ENCODE measurements at regions not wholly inside any gene's neighbourhood (a gene's known extent, or its start where the extent isn't known, plus 50 kb on each side); places are given as distances from the start of the nearest gene placed in this dataset.
"Not testable (repeated sequence)": the region's sequence is repeated elsewhere in the genome, so short reads cannot be mapped to it uniquely, and the experiment has no call there.

DNA sequence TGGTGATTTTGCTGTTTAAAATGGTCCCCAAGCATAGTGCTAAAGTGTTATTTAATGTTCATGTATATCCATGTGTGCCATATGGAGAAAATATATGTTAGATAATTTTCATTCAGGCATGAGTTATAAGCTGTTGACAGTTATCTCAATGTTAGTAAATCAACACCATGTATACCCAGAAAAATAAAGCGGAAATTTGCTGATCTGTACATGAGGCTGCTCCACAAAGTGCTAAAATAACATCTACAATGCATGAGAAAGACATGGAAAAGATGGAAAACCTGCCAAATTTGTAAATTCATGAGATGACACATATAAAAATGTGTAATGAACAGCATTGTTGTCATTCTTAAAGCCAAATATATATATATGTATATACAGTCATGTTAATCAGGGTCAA is 1199.2 kb downstream of the FSCB start:
- DNase-seq (no peak), ATAC-seq (no peak)

DNA sequence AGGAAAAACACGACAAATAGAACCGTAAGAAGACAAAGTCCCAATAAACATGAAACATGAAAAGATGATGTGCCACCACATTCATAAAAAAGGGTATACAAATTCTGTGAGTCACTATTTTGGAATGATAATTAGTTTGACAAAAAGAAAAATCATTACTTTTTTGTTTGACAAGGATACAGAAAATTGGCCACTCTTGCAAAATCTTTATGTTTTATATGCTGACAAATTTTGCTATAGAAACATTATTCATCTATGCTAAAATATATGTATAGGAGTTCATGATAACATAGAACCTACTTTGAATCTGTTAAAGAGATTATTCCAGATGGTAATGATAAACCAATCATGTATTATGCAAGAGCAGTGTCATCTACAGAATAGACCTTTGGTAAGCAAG is 1201.0 kb downstream of the FSCB start:
- DNase-seq, result no peak
- ATAC-seq, result no peak

DNA sequence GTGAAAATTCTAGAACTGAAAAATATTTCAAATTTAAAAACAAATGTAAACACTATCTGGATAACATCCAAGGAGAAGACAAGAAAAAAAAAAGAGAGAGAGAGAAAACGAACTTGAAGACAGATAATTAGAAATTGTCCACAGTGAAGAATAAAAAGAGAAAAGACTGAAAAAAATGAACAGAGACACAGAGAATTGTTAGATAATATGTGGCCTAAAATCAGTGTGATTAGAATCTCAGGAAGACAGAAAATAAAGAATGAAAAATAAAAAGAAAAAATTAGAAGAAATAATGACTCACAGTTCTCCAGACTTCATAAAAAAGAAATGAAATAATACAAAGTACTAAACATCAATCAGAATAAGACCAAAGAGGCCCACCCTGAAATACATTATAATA is 1209.3 kb downstream of the FSCB start:
- DNase-seq, result no peak
- no peak for ATAC-seq

DNA sequence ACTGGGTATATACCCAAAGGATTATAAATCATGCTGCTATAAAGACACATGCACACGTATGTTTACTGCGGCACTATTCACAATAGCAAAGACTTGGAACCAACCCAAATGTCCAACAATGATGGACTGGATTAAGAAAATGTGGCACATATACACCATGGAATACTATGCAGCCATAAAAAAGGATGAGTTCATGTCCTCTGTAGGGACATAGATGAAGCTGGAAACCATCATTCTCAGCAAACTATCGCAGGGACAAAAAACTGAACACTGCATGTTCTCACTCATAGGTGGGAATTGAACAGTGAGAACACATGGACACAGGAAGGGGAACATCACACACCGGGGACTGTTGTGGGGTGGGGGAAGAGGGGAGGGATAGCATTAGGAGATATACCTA is 1211.0 kb downstream of the FSCB start:
- ATAC-seq, DNase-seq: not testable (repeated sequence)

DNA sequence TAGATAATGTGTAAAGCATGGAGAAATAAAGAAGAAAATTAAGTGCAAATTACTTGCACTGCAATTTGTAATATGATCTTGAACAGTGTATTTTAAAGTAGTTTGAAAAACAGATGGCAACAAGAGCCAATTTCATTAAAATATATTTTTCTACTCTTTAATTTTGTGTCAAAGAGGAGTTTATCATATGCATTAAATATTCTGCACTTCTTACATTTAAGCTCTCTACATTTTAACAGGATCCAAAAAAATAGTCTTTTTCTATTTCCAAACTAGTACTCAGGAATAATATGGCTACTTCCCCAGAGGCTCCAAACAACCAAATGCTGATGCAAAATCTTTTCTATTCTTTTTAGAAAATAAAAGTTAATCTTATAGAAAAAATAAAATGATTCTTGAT is 1221.5 kb downstream of the FSCB start:
- no peak for DNase-seq
- no peak for ATAC-seq

DNA sequence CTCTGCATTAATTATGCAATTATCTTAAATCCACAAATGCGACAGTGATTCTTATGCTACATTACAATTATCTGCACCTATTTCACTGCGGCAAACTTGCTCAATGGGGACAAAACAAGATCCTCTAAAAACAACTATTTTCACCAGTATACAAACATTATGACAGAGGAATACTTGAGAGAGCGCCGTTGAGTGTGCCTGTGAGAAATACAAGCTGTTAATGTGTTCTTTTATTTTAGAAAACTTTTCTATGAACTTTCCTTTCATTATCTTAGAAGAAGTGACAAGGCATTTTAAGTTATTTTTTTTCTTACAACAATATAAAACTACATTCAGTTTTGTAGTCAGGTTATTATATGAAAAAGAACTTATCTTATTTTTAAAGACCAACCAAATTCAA is 1247.0 kb downstream of the FSCB start:
- ATAC-seq, result no peak
- DNase-seq, result no peak

DNA sequence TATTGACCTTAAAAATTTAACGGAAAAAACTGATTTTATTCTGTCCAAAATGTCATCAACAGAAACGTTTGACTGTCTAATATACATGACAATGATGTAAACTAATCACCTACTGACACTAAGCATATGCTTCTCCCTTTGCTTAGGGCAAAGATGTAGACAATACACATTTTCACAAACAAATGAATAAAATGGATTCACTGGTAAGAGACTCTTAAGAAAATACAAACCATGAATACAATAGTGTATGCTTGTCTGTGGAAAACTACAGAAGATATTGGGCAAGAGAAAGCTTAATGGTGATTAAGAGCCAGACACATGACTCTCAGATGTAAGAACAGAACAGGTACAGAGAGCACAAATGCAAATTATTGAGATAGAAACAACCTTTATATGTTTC is 1248.7 kb downstream of the FSCB start:
- DNase-seq, result no peak
- ATAC-seq, result no peak

DNA sequence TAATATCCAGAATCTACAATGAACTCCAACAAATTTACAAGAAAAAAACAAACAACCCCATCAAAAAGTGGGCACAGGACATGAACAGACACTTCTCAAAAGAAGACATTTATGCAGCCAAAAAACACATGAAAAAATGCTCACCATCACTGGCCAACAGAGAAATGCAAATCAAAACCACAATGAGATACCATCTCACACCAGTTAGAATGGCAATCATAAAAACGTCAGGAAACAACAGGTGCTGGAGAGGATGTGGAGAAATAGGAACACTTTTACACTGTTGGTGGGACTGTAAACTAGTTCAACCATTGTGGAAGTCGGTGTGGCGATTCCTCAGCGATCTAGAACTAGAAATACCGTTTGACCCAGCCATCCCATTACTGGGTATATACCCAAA is 1250.1 kb downstream of the FSCB start:
- DNase-seq, ATAC-seq: not testable (repeated sequence)

DNA sequence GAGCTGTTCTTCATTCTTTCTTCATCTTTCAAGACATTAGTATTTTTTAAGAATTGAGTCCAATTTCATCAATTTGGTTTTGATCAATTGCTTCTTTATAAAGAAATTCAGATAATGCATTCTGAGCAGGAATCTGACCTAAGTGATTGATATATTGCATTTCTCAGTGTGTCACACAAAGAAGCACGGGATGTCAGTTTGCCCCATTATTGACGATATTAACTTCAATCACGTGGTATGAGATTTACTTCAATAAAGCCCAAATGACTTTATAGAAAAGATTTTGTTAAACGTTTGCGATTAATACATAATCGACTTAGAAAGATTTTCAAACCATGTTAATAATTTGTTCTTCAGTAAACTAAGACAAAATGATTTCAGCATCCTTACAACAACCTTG is 1254.2 kb downstream of the FSCB start:
- DNase-seq, result no peak
- no peak for ATAC-seq

DNA sequence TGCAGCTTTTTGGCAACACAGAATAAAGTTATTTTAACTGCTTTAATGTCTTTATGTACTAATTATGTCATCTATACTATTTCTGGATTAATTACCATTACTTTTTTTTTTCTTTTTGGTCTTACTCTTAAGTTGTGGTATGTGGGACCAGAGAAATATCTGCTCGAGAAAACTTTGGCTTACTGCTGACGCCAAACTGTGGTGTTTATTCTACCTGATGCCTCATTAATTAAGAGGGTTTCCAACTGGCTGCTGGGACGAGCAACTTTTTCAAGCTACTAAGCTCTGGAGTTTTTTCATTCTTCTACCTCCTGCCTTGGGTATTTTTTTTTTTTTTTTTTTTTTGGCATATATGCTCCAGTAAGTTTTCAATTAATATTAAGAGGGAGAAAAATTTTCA is 1257.5 kb downstream of the FSCB start:
- ATAC-seq (no peak), DNase-seq (no peak)

DNA sequence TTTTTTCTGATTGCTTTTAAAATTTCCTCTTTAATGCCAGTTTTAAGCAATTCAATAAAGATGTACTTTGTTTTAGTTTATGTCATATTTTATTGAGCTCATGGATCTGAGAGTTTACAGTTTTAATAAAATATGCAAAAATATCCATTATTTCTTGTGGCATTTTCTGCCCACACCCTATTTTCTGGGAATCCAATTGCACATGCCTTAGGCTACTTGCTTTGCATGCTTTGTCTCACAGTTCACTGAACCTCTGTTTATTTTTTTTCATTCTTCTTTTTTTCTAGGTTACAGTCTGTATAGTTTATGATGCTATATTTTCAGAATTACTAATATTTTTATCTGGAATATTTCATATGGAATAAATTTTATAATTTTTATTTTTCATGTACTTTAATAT is 1258.0 kb downstream of the FSCB start:
- DNase-seq (no peak), ATAC-seq (no peak)

DNA sequence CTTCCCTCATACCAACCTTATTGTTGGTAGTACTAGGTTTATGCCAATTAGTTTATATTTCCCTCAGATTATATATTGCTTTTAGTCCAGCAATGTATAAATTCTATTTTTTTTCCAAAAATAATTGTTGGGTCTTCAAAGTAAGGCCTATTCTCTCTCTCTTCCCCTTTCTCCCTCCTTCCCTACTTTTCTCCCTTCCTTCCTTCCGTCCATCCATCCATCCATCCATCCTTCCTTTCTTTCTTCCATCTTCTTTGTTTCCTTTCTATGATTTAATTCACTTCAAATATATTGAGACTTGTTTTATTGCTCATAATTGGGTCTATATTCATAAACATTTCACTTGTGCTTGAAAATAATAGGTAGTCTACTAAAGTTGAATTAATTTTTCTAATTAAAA is 1259.2 kb downstream of the FSCB start:
- ATAC-seq, result no peak

DNA sequence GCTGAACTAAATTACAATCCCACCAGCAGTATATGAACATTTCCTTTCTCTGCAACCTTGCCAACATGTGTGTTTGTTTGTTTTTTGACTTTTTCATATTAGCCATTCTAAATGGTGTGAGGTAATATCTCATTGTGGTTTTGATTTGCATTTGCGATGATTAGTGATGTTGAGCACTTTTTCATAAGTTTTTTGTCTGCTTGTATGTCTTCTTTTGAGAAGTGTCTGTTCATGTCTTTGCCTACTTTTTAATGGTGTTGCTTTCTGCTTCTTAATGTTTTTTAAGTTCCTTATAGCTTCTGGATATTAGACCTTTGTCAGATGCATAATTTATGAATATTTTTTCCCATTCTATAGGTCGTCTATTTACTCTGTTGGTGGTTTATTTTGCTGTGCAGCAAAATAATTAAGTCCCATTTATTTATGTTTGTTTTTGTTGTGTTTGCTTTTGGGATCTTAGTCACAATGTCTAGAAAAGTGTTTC is 1262.9 kb downstream of the FSCB start:
- DNase-seq (no peak), ATAC-seq (no peak)

More for the DNA sequence above, 1259.2 kb downstream of the FSCB start:
- no peak for DNase-seq

DNA sequence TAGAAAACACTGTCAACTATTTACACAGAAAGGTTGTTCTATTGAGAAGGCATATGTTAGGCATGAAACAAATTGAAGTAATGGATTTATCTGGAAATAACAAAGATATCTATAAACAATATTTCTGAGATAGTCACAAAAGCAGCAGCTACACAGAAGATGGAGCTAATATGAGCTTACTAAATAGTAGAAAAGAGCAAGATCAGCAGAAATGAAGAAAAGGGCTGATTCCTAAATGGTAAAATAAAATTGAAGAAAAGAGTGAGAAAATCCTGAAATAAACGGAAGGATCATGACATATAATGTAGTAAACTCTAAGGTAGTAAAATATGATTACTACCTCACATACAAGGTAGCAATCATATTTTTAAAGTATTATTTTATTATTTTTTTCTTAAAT is 1263.9 kb downstream of the FSCB start:
- ATAC-seq, result no peak
- no peak for DNase-seq

DNA sequence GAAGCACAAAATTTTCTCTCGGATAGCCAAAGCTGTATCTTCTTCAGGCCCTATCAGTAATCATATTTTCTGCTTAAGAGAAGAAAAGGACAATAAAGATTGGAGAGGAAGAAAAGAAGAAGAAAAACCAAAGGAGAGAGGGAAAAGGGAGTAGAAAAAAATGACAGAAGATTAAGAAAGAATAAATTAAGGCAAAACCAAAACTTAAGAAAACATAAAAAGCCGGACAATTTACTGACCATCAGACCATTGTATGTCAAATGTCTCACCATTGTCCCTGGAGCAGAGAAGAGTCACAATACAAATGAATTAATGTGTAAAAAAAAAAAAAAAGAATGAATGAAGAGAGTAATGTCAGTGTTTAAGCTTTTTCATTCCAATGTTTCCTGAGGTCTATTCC is 1274.8 kb downstream of the FSCB start:
- DNase-seq (no peak), ATAC-seq (no peak)

DNA sequence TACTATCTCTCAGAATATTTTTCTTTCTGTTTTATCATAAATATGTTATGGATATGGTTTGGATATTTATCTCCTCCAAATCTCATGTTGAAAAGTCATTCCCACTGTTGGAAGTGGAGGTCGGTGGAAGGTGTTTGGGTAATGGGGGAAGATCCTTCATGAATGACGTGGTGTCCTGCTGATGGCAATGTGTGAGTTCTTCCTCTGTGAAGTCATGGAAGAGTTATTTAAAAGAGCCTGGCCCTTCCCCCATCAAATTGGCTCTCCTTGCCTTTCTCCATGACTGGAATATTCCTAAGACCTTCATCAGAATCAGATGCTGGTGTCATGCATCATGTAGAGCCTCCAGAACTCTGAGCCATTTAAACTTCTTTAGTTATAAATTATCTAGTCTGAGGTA is 1291.6 kb downstream of the FSCB start:
- DNase-seq (no peak), ATAC-seq (no peak)

DNA sequence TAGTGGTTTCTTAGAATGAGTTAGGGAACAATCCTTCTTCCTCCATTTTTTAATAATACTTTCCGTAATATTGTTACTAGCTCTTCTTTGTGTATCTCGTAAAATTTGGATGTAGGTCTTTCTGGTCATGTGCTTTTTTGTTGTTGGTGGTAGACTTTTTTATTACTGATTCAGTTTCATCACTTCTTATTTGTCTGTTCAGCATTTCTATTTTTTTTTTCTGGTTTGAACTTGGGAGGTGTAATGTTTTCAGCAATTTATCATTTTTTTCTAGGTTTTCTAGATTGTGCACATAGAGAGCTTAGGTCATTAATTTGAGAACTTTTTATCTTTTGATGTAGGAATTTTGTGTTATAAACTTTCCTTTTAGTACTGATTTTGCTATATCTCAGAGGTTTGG is 1299.9 kb downstream of the FSCB start:
- no peak for DNase-seq
- no peak for ATAC-seq

DNA sequence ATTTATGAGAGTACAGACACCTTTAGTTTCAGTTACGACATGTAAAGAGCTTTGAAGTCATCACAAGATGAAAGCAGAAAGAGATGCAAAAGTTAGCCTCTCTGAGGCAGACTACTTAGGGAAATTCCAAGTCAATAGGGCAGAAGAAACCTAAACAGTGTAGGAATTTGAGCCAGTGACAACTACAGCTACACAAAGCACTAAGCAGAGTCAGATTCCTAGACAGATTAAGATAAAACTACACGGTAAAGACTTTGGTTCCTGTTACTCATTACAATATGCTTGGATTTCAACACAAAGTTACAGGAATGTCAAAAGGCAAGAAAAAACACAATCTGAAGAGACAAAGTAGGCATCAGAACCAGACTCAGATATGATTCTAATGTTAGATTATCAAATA is 1302.3 kb downstream of the FSCB start:
- DNase-seq, result no peak
- ATAC-seq, result no peak

DNA sequence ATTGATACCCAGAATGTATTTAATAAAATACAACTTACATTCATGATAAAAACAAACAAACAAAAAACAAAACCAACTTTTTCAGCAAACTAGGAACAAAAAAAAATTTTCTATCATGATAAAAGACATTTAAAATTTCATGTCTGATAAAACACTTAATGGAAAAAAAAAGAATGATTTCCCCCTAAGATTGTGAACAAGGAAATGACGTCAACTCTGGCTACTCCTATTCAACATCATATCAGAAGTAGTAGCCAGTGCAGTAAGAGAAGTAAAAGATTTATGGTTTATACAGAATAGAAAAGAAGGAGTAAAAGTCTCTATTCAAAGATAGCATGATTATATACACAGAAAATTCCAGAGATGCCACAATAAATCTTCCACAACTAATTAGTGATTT is 1306.6 kb downstream of the FSCB start:
- DNase-seq (no peak), ATAC-seq (no peak)

DNA sequence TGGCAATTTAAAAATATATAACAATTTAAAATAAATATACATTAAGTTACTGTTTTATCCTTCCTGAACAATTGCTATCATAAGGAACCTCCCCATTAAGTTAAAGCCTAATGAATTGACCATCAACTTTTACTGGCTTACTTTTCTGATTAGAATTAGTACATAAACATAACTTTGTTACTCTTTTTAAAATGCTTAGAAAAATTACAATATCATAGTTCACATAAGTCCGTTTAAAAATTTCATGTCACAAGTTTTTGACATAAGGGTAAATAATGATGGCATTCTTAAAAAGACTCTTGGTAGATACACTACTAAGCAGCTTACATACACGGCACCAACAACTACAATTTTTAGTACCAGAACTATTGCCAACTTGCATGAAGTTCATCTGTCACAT is 1308.6 kb downstream of the FSCB start:
- DNase-seq (no peak), ATAC-seq (no peak)

DNA sequence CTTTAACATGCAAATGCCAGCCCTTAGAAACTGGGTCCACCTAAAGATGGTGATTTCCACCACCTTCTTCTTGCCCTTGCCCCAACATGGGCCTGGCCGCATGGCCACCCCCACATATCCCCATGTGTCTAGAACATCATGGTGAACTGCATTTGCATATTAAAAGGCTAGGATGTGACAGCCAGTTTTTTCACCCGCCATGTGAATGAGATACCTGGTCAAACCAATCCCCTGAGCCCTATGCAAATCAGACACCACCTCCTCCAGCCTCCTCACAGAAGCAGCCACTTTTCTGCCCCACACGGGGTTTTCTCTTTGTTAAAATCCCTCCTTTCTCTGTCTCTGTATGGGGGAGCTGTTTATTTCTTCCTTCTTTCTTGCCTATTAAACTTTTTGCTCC is 1322.5 kb downstream of the FSCB start:
- DNase-seq (no peak), ATAC-seq (no peak)

DNA sequence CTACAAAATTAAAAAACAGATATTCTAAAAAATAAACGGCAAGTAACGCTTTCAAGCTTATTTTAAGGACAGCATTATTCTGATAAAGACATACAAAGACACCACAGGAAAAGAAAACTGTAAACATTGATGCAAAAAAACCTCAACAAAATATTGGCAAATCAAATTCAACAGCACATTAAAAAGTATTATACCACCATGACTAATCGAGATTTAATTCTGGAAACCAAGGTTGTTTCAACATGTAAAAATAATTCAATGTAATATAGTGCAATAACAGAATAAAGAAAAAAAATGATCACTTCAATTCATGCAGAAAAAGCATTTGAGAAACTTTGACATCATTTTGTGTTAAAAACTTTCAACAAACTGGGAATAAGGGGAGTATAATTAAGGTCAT is 1323.2 kb downstream of the FSCB start:
- ATAC-seq, result no peak

DNA sequence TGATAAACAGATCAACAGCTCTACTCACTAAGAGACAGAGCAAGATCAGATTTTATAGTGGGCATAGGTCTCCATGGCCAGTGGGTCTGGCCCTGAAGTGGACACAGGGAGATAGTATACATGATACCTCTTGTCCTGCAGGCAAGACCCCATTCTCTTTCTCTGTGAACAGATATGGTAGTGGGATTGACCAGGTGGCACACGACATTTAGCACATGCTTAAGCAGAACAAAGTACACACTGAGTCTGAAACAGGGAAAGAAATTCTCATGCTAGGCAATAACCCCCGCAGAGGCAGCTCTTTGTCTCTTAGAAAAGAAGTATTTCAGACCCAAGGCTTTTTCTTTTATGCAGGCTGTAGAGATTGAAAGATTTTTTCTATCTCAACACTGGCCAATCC is 1331.2 kb downstream of the FSCB start:
- ATAC-seq, result no peak
- no peak for DNase-seq

More for the DNA sequence above, 1323.2 kb downstream of the FSCB start:
- DNase-seq, result no peak

DNA sequence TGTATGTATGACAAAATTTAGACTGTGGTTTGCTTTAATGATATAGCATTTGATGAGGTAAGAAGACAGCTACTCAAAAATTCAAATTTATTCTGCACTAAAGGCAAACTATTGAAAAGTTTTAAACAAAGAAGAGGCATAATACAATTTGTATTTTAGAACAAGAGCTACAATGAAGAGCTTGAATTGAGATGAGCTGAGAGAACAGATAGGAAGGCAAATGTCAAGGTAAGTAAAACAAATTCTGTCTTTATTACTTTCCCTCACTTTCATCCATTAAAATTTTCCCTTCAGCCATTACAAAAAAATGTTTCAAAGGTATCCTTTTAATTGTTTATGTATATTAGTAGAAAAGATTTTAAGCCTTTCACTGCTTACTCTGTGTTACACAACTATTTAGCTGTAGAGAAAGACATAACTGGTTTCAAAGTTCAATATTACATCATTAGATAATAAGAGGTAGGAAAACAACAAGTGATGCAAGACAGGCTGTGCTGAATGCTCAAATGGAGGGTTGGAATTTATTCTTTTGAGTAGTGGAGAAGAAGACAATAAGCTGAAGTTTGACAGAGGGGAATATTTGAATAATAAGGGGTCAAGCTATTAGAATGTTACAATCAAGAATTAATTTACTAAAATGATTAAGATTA is 1334.1 kb downstream of the FSCB start:
- ATAC-seq (no peak), DNase-seq (no peak)

DNA sequence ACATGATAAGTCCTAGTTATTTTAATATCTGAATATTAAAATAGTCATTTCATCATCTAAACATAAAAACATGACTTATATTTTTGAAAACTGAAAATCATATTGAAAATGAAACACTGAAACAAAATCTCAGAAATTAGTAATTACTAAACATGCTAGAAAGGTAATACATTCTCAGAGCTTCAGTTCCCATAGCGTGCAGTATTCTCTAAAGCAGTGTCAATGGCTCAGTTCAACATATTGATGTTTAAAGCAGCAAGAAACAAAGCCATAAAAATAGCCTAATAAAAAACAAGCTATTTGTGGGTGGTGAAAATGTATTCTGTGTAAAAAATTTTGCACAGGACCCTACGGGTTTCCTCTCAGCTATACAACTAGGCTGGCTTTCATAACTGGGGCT is 1337.4 kb downstream of the FSCB start:
- no peak for ATAC-seq
- DNase-seq, result no peak
